NOMO-1 (cell line): ENCODE measurements at regions not wholly inside any gene's neighbourhood (a gene's known extent, or its start where the extent isn't known, plus 50 kb on each side); places are given as distances from the start of the nearest gene placed in this dataset.

Experiments used
- DNase-seq, 2 experiments: peaks; one replicate each; lab custom pipeline; 2025; ENCODE audit not compliant: unreplicated experiment in 2 of 2; lab: John Stamatoyannopoulos, UW

DNA sequence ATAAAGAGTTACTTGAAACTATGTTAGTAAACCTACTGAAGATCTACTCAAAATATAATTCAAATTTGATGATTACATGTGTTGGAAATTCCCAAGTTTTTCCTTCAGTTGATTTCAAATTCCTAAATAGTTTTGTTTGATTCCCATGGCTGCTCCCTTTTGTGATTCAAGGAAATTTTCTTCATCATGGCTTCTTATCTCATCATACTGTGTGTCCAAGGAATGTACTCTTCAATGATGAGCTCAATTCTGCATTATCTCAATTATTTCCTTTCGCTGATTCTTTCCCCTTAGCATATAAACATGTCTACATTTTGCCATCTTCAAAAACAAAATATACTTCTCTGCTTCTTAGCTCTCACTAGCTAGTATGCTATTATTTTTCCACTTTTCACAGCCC lies 460.4 kb upstream of the NAALADL2 start:
- DNase-seq: no peak

DNA sequence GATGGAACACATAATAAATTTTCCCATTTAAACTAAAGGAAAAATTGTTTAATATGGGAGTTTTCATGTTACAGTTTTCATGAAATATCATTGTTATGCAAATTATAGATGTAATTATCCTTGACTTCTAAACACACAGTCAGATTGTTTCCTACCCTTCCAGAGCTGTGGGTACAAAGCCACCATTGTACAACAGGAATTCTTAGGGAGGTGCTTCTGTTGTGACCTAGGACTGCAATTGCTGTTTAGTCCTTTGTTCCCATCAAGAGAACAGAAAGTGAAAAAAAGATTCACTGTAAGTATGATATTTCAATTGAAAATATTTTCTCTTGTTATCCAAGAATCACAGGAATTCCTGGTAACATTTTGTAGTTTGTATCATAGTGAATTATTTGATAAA lies 455.3 kb upstream of the NAALADL2 start:
- no peak for DNase-seq

DNA sequence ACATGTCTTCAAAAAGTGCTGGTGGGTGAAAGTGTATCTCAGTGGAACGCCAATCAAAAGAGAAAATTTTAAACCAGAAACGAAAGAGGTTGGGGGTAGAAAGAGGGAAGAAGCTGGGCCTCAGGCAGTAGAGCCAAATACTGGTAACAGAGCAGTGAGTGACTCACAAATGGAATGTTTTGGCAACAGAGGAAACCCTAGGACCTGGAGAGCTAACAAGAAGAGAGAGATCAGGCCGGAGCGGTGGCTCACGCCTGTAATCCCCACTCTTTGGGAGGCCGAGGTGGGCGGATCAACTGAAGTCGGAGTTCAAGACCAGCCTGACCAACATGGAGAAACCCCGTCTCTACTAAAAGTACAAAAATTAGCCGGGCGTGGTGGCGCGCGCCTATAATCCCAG lies 450.8 kb upstream of the NAALADL2 start:
- DNase-seq: no peak

DNA sequence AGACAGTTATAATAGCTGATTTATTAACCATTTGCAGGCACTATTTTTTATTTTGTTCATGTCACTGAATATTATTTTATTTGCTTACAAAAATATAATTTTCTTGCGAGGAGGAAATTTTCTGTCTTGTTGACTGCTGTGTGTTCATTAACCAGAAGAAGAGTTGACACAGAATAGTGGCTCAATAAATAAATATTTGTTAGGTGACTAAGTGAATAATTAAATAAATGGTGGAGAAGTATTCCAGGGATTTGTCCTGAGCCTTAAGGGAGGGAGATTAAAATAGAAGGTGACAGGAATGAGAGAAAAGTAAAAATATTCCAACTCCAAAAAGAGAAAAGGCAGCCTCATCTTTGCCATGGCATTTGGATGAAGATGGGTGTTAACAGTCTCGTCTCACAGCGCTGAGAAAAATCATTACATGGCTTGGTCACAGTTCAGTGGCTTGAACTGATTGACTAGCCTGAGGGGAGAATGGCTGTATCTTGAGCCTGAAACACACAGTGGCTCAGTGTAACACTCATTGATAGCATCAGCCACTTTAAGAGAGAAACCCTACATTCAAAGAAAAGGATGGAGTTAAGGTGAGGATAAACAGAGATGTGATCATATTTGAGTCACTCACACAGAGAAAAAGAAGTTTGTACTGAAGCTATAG lies 449.9 kb upstream of the NAALADL2 start:
- DNase-seq: no peak

DNA sequence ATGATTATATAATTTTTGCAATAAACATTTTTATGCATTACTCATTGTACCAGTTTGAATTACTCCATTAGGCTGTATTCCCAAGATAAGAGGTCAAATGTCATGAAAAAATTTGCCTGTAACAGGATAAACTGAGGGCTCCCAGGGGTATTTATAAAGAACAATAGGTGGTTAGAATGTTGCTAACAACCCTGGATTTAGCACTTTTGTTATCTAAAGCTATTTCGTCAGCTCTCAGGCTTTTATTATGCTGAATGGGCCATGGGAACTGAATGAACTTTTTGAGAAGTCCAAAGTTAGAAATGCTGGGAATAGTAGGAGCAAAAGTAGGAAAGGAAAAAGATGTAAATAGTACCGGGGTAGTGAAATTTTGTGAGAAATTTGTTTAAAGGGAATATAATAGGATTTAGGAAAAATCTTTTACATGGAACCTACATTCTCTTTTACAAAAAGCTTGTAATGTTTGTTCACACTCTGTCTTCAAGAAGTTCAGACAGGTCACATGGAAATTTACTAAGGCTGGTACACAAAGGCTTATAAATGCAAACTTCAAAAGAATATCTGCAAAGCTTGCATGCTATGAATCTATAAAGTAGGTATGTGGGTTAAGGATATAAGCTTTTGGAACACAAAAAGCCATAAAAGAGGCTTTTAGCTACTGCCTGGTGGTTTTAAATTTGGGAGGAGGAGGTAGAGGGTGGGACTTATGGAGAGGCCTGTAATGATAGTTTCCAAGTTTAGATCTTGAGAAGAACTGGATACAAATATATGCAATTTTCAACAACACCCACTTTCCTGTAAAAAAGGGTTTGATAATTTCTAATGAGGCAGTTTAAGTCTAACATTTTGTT lies 445.8 kb upstream of the NAALADL2 start:
- DNase-seq: no peak

DNA sequence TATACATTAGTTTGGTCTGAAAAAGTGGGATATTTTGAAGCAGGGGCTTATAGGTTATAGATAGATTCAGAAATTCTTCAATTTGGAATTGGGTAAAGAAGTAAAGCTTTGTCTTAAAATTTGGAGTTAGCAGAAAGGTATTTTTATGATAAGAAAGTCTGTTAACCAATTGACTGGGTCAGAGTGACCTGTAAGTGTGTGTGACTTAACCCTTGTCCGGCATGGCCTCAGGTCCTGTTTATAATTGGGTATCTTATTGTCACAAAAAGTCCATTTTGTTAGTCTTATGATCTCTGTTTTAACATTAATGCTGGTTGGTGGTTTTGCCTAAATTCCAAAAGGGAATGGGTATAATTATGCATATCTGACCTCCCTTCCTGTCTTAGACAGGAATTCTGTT lies 444.2 kb upstream of the NAALADL2 start:
- no peak for DNase-seq

DNA sequence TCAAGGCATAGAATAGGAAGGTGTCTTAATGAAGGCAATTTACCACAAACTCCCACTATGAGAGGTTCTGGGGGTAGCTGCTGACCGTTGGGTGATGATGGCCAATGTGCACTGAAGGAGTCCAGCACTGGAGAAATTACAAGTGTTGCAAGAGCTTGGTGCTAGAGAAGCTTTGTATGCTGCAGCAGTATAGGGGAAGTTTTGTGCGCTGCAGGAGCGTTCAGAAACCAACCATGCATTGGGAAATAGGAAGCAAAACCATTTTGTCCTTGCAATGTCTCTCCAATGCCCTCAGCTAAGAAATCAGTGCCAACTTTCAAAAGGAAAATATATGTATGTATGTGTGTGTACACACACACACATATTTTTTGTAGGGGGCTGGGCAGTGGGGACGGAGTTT lies 441.6 kb upstream of the NAALADL2 start:
- DNase-seq: peak; percentile 82 to 94

DNA sequence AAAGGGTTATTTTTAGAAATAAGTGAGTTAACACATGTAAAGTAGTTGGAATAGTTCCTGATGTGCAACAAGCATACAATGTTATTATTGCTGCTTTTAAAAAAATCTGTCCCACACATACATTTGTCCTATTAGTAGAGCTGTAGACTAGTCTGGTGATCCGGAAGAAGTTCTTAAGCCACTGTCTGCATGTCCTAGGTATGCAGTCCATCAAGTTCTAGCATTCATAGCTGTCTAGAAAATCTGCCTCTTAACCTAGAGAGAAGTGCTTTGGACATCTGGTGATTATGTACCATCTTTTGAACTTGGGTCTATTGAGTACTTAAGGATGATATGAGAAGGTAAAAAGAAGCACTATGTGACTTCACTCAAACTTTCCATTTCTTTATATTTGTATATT lies 439.9 kb upstream of the NAALADL2 start:
- DNase-seq: no peak

DNA sequence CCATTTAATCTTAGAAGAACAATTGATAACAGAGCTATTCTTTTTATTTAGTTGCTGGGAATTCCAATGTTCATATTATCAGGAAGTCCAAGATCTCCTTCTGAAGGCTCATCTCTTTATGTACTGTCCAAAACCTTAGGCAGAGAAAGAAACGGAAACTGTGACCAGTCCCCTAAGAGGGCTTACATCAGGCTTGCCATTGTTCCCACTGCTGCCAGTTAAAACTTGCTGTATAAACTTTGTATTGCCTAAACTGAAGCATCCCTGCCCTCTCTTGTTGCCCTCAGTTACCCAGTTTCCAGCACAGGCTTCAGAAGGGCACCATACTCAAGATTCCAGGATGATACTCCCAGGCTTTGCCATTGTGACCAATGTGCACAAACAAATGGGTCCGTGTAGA lies 435.2 kb upstream of the NAALADL2 start:
- DNase-seq: no peak

DNA sequence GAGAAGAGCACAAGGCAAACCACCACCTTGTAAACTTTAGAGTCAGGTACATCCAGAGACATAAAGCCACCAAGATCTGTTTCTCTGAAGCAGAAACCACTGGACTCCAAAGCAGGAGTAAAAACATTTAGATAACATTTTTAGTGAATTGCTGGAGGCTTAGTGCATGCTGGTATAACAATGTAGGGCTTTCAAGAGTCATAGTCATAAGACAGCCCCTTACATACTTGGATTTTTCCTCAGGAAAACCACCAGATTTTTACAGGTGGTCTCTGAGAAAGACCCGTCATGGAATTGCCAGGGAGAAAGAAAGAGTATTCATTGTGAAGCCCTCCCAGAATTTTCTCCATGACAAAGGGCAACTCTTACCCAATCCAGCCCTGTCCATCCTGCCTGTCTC lies 434.5 kb upstream of the NAALADL2 start:
- no peak for DNase-seq

DNA sequence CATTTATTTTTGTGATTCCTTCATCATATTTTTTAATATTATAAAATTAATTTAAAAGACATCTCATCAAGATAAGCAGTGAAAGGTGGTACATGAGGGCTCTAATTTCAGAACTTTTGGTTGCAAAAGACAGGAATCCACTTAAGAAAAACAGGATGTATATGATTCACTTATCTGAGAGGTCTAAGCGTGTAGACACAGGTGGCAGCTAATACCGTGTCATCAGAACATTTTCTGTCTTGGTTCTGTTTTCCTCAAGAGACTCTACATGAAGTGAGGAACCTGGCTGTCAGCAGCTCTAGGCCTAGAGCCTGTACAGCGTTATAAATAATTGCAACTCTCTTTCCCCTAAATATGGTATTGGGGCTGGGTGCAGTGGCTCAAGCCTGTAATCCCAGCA lies 433.7 kb upstream of the NAALADL2 start:
- no peak for DNase-seq

DNA sequence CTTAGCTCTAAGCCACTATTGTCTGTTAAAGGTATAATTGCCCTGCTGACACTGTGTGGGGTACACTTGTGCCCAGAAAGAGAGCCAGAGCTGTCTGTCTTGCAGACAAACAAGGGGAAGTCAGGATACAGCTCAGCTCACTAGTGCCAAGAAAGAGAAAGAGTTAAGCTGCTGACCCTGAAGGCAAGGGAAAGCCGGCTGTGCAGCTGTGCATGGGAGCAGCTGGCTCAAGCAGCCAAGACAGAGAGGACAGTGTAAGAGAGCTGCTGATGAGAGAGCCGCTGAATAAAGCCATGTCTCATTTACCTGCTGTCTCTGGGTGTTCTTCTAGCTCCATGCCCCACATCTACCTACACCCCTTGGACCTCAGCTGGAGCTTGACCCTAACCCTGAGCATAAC lies 428.1 kb upstream of the NAALADL2 start:
- DNase-seq: no peak

DNA sequence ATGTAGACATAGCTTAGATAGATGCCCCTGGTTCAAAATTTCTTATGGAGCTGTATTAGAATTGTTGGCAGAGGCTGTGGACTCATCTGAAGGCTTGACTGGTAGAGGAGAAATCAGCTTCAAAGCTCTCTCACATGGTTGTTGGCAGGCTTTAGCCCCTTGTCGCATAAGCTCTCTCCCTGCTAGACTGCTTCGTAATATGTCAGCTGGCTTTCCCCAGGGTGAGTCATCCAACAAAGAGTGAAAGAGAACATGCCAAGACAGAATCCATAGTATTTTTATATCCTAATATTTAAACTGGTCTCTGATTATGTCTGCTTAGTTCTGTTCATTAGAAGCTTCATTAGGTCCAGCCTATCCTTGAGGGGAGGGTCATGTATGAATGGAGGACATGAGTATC lies 427.4 kb upstream of the NAALADL2 start:
- no peak for DNase-seq

DNA sequence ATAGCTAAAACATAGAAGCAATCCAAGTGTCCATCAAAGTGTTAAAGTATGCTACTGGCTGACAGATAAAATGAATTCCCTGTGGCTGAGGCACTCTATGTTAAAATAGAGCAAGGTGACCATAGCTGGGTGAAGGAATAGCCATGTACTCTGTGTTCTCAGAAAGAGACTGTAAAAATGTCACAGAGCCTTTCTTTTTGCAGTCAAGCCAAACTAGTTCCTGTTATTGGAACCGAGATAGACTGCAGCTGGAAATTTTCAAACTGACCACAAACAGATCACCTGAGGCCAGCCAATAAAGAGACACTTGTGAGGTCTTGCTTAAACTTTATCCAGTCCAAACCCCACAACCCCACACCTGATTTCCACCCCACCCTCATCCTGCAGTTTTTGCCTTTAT lies 422.8 kb upstream of the NAALADL2 start:
- peak; percentile 63 to 64 for DNase-seq

DNA sequence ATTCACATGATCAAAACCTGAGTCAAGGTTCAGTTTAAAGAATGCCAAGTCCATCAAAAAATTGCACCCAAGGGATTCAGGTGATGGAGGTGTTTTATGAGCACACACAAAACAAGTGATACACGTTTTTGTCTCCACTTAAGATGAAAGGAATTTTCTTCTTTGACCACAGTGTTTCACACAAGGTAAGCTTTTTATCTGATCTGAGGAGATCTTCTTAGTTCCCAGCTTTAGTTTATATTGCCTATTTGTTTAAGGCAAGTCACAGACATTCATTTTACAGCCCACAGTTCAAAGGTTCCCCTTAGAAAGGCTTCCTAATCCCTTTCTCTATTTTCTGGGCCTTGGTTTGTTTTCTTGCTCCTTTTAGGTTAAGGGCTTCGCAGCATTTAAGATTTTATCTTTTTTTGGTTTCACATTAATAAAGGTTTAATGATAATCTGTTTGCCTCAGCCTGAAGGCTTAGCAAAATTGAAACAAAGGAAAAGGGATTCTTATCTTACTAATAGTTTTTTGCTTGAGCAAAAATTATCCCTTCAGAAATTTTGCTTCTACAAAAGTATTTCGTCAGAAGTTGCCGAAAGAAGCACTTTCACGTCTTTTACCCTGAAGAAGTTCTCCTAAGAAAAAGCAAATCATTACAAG lies 420.5 kb upstream of the NAALADL2 start:
- DNase-seq: no peak

DNA sequence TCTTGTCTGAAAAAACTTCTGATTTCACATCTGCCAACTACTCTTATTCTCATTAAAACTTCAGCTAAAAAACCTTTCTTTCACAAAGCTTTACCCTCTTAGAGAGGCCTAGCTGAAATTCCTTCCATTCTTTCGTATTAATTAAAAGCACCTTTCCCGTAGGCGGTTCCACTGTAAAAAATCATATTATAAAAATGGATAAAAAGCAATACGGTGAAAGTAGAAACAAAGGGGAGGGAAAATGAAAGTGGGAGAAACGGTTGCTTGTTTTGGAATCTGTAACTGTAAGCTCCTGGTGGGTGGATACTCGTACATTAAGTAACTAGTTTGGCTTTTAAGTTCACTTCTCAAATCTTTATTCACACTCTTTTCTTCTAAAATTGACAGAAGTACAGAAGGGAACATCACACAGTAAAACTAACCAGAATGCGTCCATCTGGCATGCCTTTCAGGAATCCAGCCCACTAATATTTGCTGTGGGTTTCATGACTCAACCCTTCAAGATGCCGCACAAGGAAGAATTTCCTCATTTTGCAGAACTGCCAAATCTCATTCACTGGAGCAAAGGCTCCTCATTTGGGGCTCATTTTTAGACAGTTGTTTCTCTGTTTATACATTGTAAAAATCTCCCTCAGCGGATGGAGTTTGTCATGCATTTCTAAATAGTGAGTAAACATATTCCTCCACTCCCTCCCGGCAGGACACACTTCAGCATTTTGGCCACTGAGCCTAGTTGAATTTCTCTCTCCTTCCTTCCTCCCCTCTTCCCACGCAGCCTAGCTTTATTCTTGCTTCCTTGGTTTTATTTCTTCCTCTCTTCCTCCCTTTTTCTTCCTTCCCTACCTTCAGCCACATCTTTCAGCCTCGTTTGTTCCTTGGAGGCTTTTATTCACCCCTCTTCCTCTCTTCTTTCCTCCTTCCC lies 419.5 kb upstream of the NAALADL2 start:
- peak; percentile 66 to 86 for DNase-seq

DNA sequence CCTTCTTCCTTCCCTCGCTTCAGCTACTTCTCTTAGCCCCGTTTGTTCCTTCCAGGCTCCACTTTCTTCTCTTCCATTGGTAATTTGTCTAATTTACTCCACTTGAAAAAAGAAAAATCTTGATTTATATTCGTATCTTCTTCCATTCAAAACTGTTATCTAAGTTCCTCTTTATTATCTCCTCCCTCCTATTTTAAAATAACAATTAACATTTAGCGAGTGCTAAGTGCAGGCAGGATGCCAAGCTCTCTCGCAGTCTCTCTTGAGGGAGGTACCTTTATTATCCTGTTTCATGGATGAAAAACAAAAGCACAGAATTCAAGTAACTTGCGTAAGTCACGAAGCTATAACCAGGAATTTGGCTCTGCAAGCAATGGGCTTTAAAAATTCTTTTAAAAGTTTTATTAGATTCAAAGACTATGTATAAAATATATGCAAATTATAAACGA lies 418.9 kb upstream of the NAALADL2 start:
- DNase-seq: peak in 1 of 2 experiments; percentile 37

DNA sequence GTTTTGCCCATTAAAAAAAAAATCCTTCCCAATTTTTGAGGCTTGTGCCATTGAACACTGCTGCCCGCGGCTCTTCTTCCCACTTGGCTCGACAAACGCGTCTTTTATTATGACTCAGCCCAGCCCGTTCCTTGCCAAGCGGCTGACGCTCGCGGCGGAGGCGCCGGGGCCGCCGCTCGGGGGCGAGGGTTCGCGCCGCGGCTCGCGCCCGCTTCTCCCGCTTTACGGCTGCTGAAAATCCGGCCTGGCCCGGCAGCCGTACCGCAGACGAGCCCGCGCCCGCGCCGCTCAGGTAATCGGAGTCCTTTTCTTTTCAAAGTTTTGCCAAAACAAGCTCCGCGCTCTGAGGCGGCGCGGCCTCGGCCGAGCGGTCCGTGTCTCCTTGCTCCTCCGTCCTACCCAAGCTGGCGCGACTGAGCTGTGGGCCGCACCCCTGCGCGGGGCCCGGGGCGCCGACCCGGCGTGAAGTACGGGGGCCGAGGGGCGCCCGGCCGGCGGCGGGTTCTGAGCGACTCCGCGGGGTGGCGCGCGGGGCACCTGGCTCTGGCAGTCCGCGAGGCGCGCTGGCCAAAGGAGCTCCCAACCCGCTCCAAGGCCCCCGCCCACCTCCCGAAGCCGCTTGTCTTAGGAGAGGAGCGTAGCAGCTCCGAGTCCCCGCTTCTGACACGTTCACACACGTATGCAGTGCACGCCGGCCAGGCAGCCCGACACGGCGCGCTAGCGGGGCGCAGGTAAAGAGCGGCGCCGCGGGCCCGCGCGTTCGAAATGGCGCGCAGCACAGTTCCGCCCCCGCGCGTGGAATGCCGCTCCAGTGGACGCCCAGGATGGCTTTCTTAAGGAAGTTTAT lies 418.2 kb upstream of the NAALADL2 start:
- peak; percentile 82 to 92 for DNase-seq

DNA sequence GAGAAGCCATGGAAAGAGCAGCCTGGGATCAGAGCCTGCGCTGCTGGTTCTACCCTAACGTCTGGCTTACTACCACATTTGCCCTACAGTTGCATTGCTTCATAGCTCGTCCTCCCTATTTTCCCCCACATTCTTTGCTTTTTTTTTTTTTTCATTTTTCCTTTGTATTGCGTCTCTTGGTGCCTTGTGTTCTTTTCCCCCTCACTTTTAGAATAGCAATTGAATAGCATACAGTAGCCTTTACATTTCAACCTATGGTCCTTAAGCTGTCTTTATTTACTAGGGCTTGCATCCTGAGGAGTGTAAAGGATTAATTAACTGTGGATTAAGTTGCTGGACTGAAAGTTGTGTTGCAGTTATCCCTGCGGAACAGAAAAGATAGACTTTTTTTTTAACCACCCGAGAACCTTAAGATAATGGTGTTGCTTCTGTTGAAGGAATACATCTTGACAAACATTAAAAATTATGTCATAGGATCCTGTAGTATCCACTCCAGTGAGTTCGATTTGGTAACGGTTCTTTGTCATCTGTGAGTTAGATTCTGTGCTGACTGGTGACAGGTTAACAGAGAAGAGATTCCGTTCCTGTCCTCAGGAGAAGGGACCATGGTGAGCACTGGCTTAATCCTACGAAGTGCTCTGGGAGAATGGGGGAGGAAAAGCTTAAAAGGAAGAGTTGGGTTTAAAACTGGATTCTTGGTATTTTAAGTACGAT lies 417.4 kb upstream of the NAALADL2 start:
- DNase-seq: peak in 1 of 2 experiments; percentile 47
